ENCODE measurements at regions not wholly inside any gene's neighbourhood (a gene's known extent, or its start where the extent isn't known, plus 50 kb on each side); places are given as distances from the start of the nearest gene placed in this dataset.
"Not testable (repeated sequence)": the region's sequence is repeated elsewhere in the genome, so short reads cannot be mapped to it uniquely, and the experiment has no call there.

GRCh38 chr14:106422066-106422465, 895.7 kb downstream of the TMEM121 start:
- no peak overlapping the region for H3K4me3 ChIP-seq (ENCODE audit: low read depth, low read length)
- no peak for DNase-seq (ENCODE audit: low read depth)
- no peak for TF ChIP-seq CTCF (IDR thresholded peaks at IDR 0.05; ENCODE audit: insufficient read depth, low read length)

GRCh38 chr14:106425150-106425549, 898.8 kb downstream of the TMEM121 start:
- H3K4me3 ChIP-seq (ENCODE audit: low read depth, low read length); DNase-seq (ENCODE audit: low read depth): not testable (repeated sequence)

- no peak for TF ChIP-seq CTCF (IDR thresholded peaks at IDR 0.05; ENCODE audit: insufficient read depth, low read length)
- DNase-seq (ENCODE audit: low read depth), result no peak
- no peak overlapping the region for H3K4me3 ChIP-seq (ENCODE audit: low read depth, low read length)
Observed at GRCh38 chr14:106436310-106436905, 910.0 kb downstream of the TMEM121 start.

- no peak for DNase-seq (ENCODE audit: low read depth)
- no peak overlapping the region for H3K4me3 ChIP-seq (ENCODE audit: low read depth, low read length)
- TF ChIP-seq CTCF (IDR thresholded peaks at IDR 0.05; ENCODE audit: insufficient read depth, low read length), result no peak
Observed at GRCh38 chr14:106442857-106443256, 916.5 kb downstream of the TMEM121 start.

- no peak for DNase-seq (ENCODE audit: low read depth)
- no peak overlapping the region for H3K4me3 ChIP-seq (ENCODE audit: low read depth, low read length)
- no peak for TF ChIP-seq CTCF (IDR thresholded peaks at IDR 0.05; ENCODE audit: insufficient read depth, low read length)
Observed at GRCh38 chr14:106455026-106455425, 928.6 kb downstream of the TMEM121 start.

- no peak for TF ChIP-seq CTCF (IDR thresholded peaks at IDR 0.05; ENCODE audit: insufficient read depth, low read length)
- no peak overlapping the region for H3K4me3 ChIP-seq (ENCODE audit: low read depth, low read length)
- DNase-seq (ENCODE audit: low read depth), result no peak
Observed at GRCh38 chr14:106459971-106460730, 933.8 kb downstream of the TMEM121 start.

- H3K4me3 ChIP-seq (ENCODE audit: low read depth, low read length), result no peak overlapping the region
- TF ChIP-seq CTCF (IDR thresholded peaks at IDR 0.05; ENCODE audit: insufficient read depth, low read length), result no peak
- no peak for DNase-seq (ENCODE audit: low read depth)
Observed at GRCh38 chr14:106460916-106461315, 934.5 kb downstream of the TMEM121 start.

- H3K4me3 ChIP-seq (ENCODE audit: low read depth, low read length); DNase-seq (ENCODE audit: low read depth): not testable (repeated sequence)
Observed at GRCh38 chr14:106466483-106466882, 940.1 kb downstream of the TMEM121 start.

- not testable (repeated sequence) for DNase-seq (ENCODE audit: low read depth); H3K4me3 ChIP-seq (ENCODE audit: low read depth, low read length)
Observed at GRCh38 chr14:106468869-106469268, 942.5 kb downstream of the TMEM121 start.

GRCh38 chr14:106470028-106470427, 943.6 kb downstream of the TMEM121 start:
- not testable (repeated sequence) for DNase-seq (ENCODE audit: low read depth); H3K4me3 ChIP-seq (ENCODE audit: low read depth, low read length)

GRCh38 chr14:106474261-106475028, 948.1 kb downstream of the TMEM121 start:
- not testable (repeated sequence) for DNase-seq (ENCODE audit: low read depth); H3K4me3 ChIP-seq (ENCODE audit: low read depth, low read length)
